GM21717 (cell line): ENCODE measurements at regions not wholly inside any gene's neighbourhood (a gene's known extent, or its start where the extent isn't known, plus 50 kb on each side); places are given as distances from the start of the nearest gene placed in this dataset.

Experiments used
- ATAC-seq: cut with Tn5 transposase; IDR thresholded peaks from one replicate; pipeline ENCODE4 v1.9.1; 2021; ENCODE audit warnings: mild to moderate bottlenecking, moderate library complexity; ENCODE audit not compliant: unreplicated experiment

- no peak for ATAC-seq
Observed at GRCh38 chr9:79280691-79281090, 291.1 kb upstream of the TLE4 start.

GRCh38 chr9:79284081-79284480 is 287.7 kb upstream of the TLE4 start:
- no peak for ATAC-seq

- ATAC-seq, result no peak
Observed at GRCh38 chr9:79286992-79287707, 284.6 kb upstream of the TLE4 start.

GRCh38 chr9:79287708-79288290 is 284.0 kb upstream of the TLE4 start:
- no peak for ATAC-seq

GRCh38 chr9:79289856-79290255 is 281.9 kb upstream of the TLE4 start:
- ATAC-seq, result no peak

GRCh38 chr9:79292731-79293280 is 279.0 kb upstream of the TLE4 start:
- ATAC-seq, result no peak

- ATAC-seq, result no peak
Observed at GRCh38 chr9:79300068-79300467, 271.7 kb upstream of the TLE4 start.

- no peak for ATAC-seq
Observed at GRCh38 chr9:79301085-79301484, 270.7 kb upstream of the TLE4 start.

GRCh38 chr9:79301551-79302391 is 270.0 kb upstream of the TLE4 start:
- ATAC-seq, result no peak

GRCh38 chr9:79302569-79302968 is 269.2 kb upstream of the TLE4 start:
- ATAC-seq, result no peak

- ATAC-seq, result no peak
Observed at GRCh38 chr9:79308012-79308411, 263.8 kb upstream of the TLE4 start.

GRCh38 chr9:79312686-79313421 is 258.9 kb upstream of the TLE4 start:
- ATAC-seq, result no peak

- no peak for ATAC-seq
Observed at GRCh38 chr9:79325501-79325900, 246.3 kb upstream of the TLE4 start.

- no peak for ATAC-seq
Observed at GRCh38 chr9:79329861-79330260, 241.9 kb upstream of the TLE4 start.

- no peak for ATAC-seq
Observed at GRCh38 chr9:79334001-79334400, 237.8 kb upstream of the TLE4 start.

- no peak for ATAC-seq
Observed at GRCh38 chr9:79334711-79335110, 237.1 kb upstream of the TLE4 start.

GRCh38 chr9:79335987-79336386 is 235.8 kb upstream of the TLE4 start:
- ATAC-seq, result no peak

GRCh38 chr9:79341561-79341960 is 230.2 kb upstream of the TLE4 start:
- no peak for ATAC-seq

GRCh38 chr9:79346350-79347020 is 225.3 kb upstream of the TLE4 start:
- no peak for ATAC-seq

- no peak for ATAC-seq
Observed at GRCh38 chr9:79352322-79352721, 219.4 kb upstream of the TLE4 start.
